ENCODE measurements at regions not wholly inside any gene's neighbourhood (a gene's known extent, or its start where the extent isn't known, plus 50 kb on each side); places are given as distances from the start of the nearest gene placed in this dataset.

DNA sequence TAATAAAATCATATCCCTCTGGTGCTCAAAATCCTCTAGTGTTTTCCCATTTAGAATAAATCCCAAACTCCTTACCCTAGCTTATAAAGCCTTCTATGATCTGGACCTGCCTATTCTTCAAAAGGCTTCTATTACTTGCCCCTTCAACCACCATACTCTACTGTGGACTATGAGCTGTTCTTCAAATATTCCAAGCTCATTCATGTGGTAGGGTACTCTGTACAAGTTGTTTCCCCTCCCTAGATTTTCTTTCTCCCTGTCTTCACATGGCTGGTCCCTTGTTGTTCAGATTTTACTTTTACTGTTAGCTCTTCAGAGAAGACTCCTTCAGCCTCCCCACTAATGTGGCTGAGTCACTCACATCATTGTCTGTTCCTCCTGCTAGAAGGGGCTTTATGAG, 193.2 kb downstream of the OGFRL1 start:
- TF ChIP-seq CTCF (conservative IDR thresholded peaks at IDR 0.05; ENCODE audit: low read length) (no peak), EZH2phosphoT487 (IDR thresholded peaks at IDR 0.05; ENCODE audit: borderline replicate concordance) (no peak)
- H3K36me3 ChIP-seq (ENCODE audit: insufficient read depth, low read length): no peaks in the 10 kb centered on the region
- no peaks in the 10 kb centered on the region for H3K79me2 ChIP-seq (ENCODE audit: insufficient read depth, low read length)
- no peak overlapping the region for H2AFZ ChIP-seq (ENCODE audit: low read length)
- no peak overlapping the region for H3K9ac ChIP-seq (ENCODE audit: low read depth, low read length, poor library complexity, severe bottlenecking)
- H3K4me1 ChIP-seq (ENCODE audit: insufficient read depth, low read length, poor library complexity, severe bottlenecking): peaks cover 14% of the 10 kb centered on the region
- H4K20me1 ChIP-seq (ENCODE audit: insufficient read depth, low read length, poor library complexity, severe bottlenecking): no peaks in the 10 kb centered on the region
- no peak overlapping the region for H3K4me3 ChIP-seq (ENCODE audit: low read length, poor library complexity, severe bottlenecking)
- no peaks in the 10 kb centered on the region for H3K9me3 ChIP-seq (ENCODE audit: insufficient read depth, low read depth, low read length)
- H3F3A ChIP-seq (ENCODE audit: low read depth): no peaks in the 10 kb centered on the region
- H3K27me3 ChIP-seq (ENCODE audit: insufficient read depth, low read length, poor library complexity, severe bottlenecking): no peaks in the 10 kb centered on the region
- H3K4me2 ChIP-seq (ENCODE audit: low read depth, low read length, poor library complexity, severe bottlenecking): no peak overlapping the region
- H3K9me2 ChIP-seq (replicated peaks; ENCODE audit: low read depth, low read length): no peaks in the 10 kb centered on the region

GRCh38 chr6:71482742-71483141, 194.1 kb downstream of the OGFRL1 start:
- Histone ChIP-seq H3K79me2 (ENCODE audit: insufficient read depth, low read length) (no peaks in the 10 kb centered on the region), H3K4me1 (ENCODE audit: insufficient read depth, low read length, poor library complexity, severe bottlenecking) (peaks cover 14% of the 10 kb centered on the region), H3F3A (ENCODE audit: low read depth) (no peaks in the 10 kb centered on the region), H3K9ac (ENCODE audit: low read depth, low read length, poor library complexity, severe bottlenecking) (no peak overlapping the region), H3K9me3 (ENCODE audit: insufficient read depth, low read depth, low read length) (no peaks in the 10 kb centered on the region), H3K36me3 (ENCODE audit: insufficient read depth, low read length) (no peaks in the 10 kb centered on the region), H2AFZ (ENCODE audit: low read length) (no peak overlapping the region), H3K4me3 (ENCODE audit: low read length, poor library complexity, severe bottlenecking) (no peak overlapping the region), H3K27me3 (ENCODE audit: insufficient read depth, low read length, poor library complexity, severe bottlenecking) (no peaks in the 10 kb centered on the region), H4K20me1 (ENCODE audit: insufficient read depth, low read length, poor library complexity, severe bottlenecking) (no peaks in the 10 kb centered on the region), H3K4me2 (ENCODE audit: low read depth, low read length, poor library complexity, severe bottlenecking) (no peak overlapping the region), H3K9me2 (replicated peaks; ENCODE audit: low read depth, low read length) (no peaks in the 10 kb centered on the region)
- TF ChIP-seq EZH2phosphoT487 (IDR thresholded peaks at IDR 0.05; ENCODE audit: borderline replicate concordance): no peak
- TF ChIP-seq CTCF (conservative IDR thresholded peaks at IDR 0.05; ENCODE audit: low read length): peak; percentile 38

DNA sequence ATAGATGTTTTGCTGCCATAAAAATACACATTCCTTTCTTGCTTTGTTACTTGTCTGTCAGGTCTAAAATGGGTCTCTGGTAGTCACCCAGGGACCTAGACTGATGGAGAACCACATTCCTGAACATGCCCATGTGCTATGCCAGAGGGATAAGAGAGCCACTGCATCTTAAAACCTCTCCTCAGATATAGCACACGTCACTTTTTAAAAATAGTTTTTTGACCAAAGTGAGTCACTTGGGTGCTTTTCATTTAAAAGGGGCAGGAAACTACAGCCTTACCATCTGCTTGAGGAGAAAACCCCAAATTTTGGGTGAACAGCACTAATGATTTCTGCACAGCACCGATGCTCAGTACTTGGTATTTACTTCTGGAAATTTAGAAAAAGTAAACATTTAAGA, 197.8 kb downstream of the OGFRL1 start:
- H3F3A ChIP-seq (ENCODE audit: low read depth): no peaks in the 10 kb centered on the region
- TF ChIP-seq CTCF (conservative IDR thresholded peaks at IDR 0.05; ENCODE audit: low read length): no peak
- no peak for TF ChIP-seq EZH2phosphoT487 (IDR thresholded peaks at IDR 0.05; ENCODE audit: borderline replicate concordance)
- no peaks in the 10 kb centered on the region for H3K79me2 ChIP-seq (ENCODE audit: insufficient read depth, low read length)
- no peak overlapping the region for H2AFZ ChIP-seq (ENCODE audit: low read length)
- peaks cover 6% of the 10 kb centered on the region for H3K4me1 ChIP-seq (ENCODE audit: insufficient read depth, low read length, poor library complexity, severe bottlenecking)
- no peaks in the 10 kb centered on the region for H3K27me3 ChIP-seq (ENCODE audit: insufficient read depth, low read length, poor library complexity, severe bottlenecking)
- no peak overlapping the region for H3K4me3 ChIP-seq (ENCODE audit: low read length, poor library complexity, severe bottlenecking)
- H3K36me3 ChIP-seq (ENCODE audit: insufficient read depth, low read length): no peaks in the 10 kb centered on the region
- H4K20me1 ChIP-seq (ENCODE audit: insufficient read depth, low read length, poor library complexity, severe bottlenecking): no peaks in the 10 kb centered on the region
- H3K9me3 ChIP-seq (ENCODE audit: insufficient read depth, low read depth, low read length): no peaks in the 10 kb centered on the region
- no peak overlapping the region for H3K9ac ChIP-seq (ENCODE audit: low read depth, low read length, poor library complexity, severe bottlenecking)
- H3K9me2 ChIP-seq (replicated peaks; ENCODE audit: low read depth, low read length): no peaks in the 10 kb centered on the region
- no peak overlapping the region for H3K4me2 ChIP-seq (ENCODE audit: low read depth, low read length, poor library complexity, severe bottlenecking)

All from Loucy (cell line).